IPS-15b (cell line): ENCODE measurements at regions not wholly inside any gene's neighbourhood (a gene's known extent, or its start where the extent isn't known, plus 50 kb on each side); places are given as distances from the start of the nearest gene placed in this dataset.

Source experiments
- H3K27me3 ChIP-seq: one replicate; pipeline ENCODE4 v1.6.1; 2013; ENCODE audit warnings: low read length; ENCODE audit not compliant: control insufficient read depth, insufficient read depth
- H3K36me3 ChIP-seq: one replicate; pipeline ENCODE4 v1.6.1; 2013; ENCODE audit warnings: low read length; ENCODE audit not compliant: control insufficient read depth, insufficient read depth
- H3K4me1 ChIP-seq: one replicate; pipeline ENCODE4 v1.6.1; 2013; ENCODE audit warnings: mild to moderate bottlenecking, low read length; ENCODE audit not compliant: control insufficient read depth, insufficient read depth
- H3K4me3 ChIP-seq: one replicate; pipeline ENCODE4 v1.5.1; 2013; ENCODE audit warnings: low read depth, low read length
- H3K9ac ChIP-seq: one replicate; pipeline ENCODE4 v1.6.1; 2013; ENCODE audit warnings: low read depth, mild to moderate bottlenecking, low read length
- H3K9me3 ChIP-seq: one replicate; pipeline ENCODE4 v1.6.1; 2013; ENCODE audit warnings: mild to moderate bottlenecking, low read length; ENCODE audit not compliant: control insufficient read depth, insufficient read depth

- Histone ChIP-seq H3K9ac (no peak overlapping the region), H3K27me3 (no peaks in the 10 kb centered on the region), H3K4me3 (no peak overlapping the region), H3K36me3 (no peaks in the 10 kb centered on the region), H3K4me1 (no peaks in the 10 kb centered on the region), H3K9me3 (no peaks in the 10 kb centered on the region)
Measured at GRCh38 chr2:176412136-176412535, 142.9 kb downstream of the MTX2 start.

DNA sequence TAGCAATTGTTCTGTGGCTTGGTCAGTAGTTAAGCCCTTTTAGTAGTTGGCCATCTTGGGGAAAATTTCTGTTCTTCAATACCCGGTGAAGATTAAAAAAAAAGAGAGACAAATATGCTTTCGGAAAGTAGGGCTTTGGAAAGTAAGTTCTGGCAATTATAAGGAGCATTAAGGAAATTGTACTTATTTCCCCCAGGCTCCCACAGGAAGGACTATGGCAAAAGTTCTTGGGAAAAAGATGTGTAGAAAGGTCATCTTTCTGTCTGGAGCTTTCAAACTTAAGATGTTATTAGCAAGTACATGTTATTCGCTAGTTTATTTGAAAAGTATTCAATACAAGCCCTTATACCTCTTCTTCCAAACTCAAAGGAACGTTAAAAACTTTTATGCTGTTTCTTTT lies 144.5 kb downstream of the MTX2 start:
- Histone ChIP-seq H3K9ac (no peak overlapping the region), H3K4me1 (no peaks in the 10 kb centered on the region), H3K27me3 (no peaks in the 10 kb centered on the region), H3K36me3 (no peaks in the 10 kb centered on the region), H3K4me3 (no peak overlapping the region), H3K9me3 (no peaks in the 10 kb centered on the region)

- no peak overlapping the region for H3K9ac ChIP-seq
- H3K4me3 ChIP-seq: no peak overlapping the region
- H3K36me3 ChIP-seq: no peaks in the 10 kb centered on the region
- H3K9me3 ChIP-seq: no peaks in the 10 kb centered on the region
- no peaks in the 10 kb centered on the region for H3K27me3 ChIP-seq
- H3K4me1 ChIP-seq: no peaks in the 10 kb centered on the region
Measured at GRCh38 chr2:176414641-176415040, 145.4 kb downstream of the MTX2 start.

- Histone ChIP-seq H3K36me3 (no peaks in the 10 kb centered on the region), H3K9me3 (no peaks in the 10 kb centered on the region), H3K4me1 (no peaks in the 10 kb centered on the region), H3K27me3 (no peaks in the 10 kb centered on the region), H3K4me3 (no peak overlapping the region), H3K9ac (no peak overlapping the region)
Measured at GRCh38 chr2:176415174-176415895, 146.1 kb downstream of the MTX2 start.

DNA sequence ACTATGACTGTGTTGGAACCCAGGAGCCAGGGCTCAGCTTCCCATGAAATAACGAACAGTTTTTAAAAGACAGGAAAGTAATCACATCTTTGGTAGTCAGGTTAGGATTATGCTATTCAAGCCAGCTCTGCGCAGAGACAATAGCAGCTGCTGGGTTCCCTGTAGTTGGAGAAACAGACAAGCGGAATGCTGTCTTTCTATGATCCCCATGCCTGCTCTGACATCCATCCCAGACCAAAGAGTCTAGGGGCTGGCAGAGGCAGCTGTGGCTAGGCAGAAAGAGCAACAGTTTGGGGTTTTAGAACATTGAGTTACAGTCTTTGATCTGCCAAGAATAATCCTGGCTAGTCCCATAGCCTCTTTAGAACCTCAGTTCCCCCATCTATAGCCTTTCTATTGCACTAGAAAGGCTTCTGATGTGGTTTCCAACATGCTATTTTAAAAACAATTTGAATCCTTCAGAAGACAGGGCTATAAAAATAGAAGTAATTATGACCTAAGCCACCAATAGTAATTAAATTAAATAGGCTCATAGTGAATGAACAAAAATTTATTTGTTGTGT lies 146.8 kb downstream of the MTX2 start:
- H3K9me3 ChIP-seq: no peaks in the 10 kb centered on the region
- H3K9ac ChIP-seq: no peak overlapping the region
- no peaks in the 10 kb centered on the region for H3K27me3 ChIP-seq
- no peak overlapping the region for H3K4me3 ChIP-seq
- no peaks in the 10 kb centered on the region for H3K4me1 ChIP-seq
- H3K36me3 ChIP-seq: no peaks in the 10 kb centered on the region

DNA sequence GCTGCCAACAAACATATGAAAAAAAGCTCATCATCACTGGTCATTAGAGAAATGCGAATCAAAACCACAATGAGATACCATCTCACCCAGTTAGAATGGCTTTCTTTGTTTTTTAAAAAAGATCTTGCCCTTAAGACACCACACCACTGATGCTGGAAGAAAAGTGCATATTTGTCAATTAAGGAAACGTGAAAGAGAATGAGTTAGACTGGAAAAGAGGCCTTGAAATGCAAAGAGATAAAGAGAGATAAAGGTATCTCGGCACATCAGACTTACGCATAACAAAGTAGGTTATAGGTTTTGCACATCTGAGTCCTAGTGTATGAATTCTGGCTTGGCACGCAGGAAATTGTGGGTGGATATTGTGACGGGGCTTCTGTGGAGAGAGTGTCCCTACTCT lies 149.5 kb downstream of the MTX2 start:
- Histone ChIP-seq H3K4me1 (peaks cover 3% of the 10 kb centered on the region), H3K9ac (no peak overlapping the region)

GRCh38 chr2:176419591-176420071 lies 150.4 kb downstream of the MTX2 start:
- Histone ChIP-seq H3K27me3 (no peaks in the 10 kb centered on the region), H3K4me1 (peaks cover 3% of the 10 kb centered on the region), H3K9ac (no peak overlapping the region), H3K4me3 (no peak overlapping the region), H3K36me3 (no peaks in the 10 kb centered on the region), H3K9me3 (no peaks in the 10 kb centered on the region)

More for the DNA sequence above, 149.5 kb downstream of the MTX2 start:
- Histone ChIP-seq H3K4me3 (no peak overlapping the region), H3K36me3 (no peaks in the 10 kb centered on the region), H3K9me3 (no peaks in the 10 kb centered on the region), H3K27me3 (no peaks in the 10 kb centered on the region)

- Histone ChIP-seq H3K36me3 (no peaks in the 10 kb centered on the region), H3K4me3 (no peak overlapping the region), H3K27me3 (no peaks in the 10 kb centered on the region), H3K4me1 (peaks cover 7% of the 10 kb centered on the region), H3K9me3 (no peaks in the 10 kb centered on the region), H3K9ac (no peak overlapping the region)
Measured at GRCh38 chr2:176421297-176422050, 152.2 kb downstream of the MTX2 start.

DNA sequence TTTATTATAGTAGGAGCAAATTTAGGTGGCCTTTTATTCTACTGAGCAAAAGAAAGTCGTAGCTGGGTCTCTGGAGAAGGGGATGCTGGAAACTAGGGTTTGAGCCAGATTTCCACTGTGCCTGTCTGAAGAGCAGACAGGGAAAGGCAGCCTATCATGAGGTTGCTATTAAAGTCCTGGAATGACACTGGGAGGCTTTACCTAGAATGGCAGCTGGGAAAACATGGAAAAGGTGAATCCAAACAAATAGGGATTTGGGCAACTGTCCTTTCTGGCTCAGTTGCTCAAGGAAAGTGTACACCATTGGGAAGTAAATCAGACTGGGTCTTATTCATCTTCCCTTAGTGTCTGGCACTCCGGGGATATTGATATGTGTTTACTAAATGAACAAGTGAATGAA lies 154.6 kb downstream of the MTX2 start:
- Histone ChIP-seq H3K36me3 (no peaks in the 10 kb centered on the region), H3K4me3 (no peak overlapping the region), H3K9ac (no peak overlapping the region), H3K4me1 (peaks cover 7% of the 10 kb centered on the region), H3K9me3 (no peaks in the 10 kb centered on the region), H3K27me3 (no peaks in the 10 kb centered on the region)

DNA sequence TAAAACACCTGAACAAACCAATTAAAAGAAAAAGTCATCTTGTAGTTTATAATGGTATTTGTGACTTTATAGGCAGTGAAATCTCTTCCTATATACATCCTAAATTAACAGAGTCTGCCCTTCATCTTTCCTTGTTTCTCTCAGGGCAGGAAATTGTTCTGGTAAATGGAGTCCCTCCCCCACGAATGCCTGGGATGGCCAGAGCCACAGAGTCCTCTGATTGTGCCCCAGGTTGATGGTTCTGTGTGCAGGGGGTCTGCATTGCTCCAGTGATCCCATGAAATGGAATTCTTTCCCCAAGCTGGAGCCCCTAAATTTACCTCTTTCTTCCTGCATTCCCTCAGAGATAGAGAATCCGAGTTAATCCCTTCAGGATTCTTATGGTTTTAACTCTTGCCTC lies 155.5 kb downstream of the MTX2 start:
- Histone ChIP-seq H3K4me1 (peaks cover 7% of the 10 kb centered on the region), H3K9me3 (no peaks in the 10 kb centered on the region), H3K36me3 (no peaks in the 10 kb centered on the region), H3K27me3 (no peaks in the 10 kb centered on the region), H3K4me3 (no peak overlapping the region), H3K9ac (no peak overlapping the region)

GRCh38 chr2:176427549-176427948 lies 158.3 kb downstream of the MTX2 start:
- H3K4me3 ChIP-seq: no peak overlapping the region
- H3K4me1 ChIP-seq: peaks cover 5% of the 10 kb centered on the region
- H3K36me3 ChIP-seq: no peaks in the 10 kb centered on the region
- H3K9ac ChIP-seq: no peak overlapping the region
- H3K9me3 ChIP-seq: no peaks in the 10 kb centered on the region
- H3K27me3 ChIP-seq: no peaks in the 10 kb centered on the region
